Neural progenitor cell (in vitro differentiated cells): ENCODE measurements at regions not wholly inside any gene's neighbourhood (a gene's known extent, or its start where the extent isn't known, plus 50 kb on each side); places are given as distances from the start of the nearest gene placed in this dataset.

ENCODE experiments used
- EZH2 ChIP-seq: fragments of 200-600 bp; sonication (generic); IDR thresholded peaks from 2 replicates; pipeline ENCODE4 v1.6.1; 2017; ENCODE audit warnings: antibody characterized with exemption, mild to moderate bottlenecking, moderate library complexity
- TF ChIP-seq, protein P1 (sequence below): fragments of 200-600 bp; sonication (generic); IDR thresholded peaks from 2 replicates; pipeline ENCODE4 v1.5.1; 2017; ENCODE audit warnings: antibody characterized with exemption, mild to moderate bottlenecking

DNA sequence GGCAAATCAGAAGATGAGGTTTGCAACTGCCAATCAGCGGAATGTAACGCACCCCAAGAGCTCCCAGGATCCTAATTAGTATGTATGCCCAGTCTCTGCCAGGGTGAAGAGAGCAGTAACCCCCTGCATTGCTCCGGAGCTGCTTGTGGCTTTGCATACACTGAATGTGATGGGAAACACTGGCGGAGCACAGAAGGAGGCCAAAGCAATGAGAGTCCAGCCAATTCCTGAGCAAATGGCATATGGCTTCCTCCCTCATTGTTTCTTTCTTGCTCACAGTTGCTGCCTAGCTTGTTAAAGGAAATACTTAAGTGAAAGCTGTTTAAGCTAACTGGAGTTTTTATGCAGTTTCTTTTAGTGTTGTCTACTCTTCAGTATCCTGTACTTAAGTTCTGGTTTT, 343.5 kb upstream of the NT5C1B start:
- TF ChIP-seq, protein P1, sequence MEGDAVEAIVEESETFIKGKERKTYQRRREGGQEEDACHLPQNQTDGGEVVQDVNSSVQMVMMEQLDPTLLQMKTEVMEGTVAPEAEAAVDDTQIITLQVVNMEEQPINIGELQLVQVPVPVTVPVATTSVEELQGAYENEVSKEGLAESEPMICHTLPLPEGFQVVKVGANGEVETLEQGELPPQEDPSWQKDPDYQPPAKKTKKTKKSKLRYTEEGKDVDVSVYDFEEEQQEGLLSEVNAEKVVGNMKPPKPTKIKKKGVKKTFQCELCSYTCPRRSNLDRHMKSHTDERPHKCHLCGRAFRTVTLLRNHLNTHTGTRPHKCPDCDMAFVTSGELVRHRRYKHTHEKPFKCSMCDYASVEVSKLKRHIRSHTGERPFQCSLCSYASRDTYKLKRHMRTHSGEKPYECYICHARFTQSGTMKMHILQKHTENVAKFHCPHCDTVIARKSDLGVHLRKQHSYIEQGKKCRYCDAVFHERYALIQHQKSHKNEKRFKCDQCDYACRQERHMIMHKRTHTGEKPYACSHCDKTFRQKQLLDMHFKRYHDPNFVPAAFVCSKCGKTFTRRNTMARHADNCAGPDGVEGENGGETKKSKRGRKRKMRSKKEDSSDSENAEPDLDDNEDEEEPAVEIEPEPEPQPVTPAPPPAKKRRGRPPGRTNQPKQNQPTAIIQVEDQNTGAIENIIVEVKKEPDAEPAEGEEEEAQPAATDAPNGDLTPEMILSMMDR, result no peak
- no peak for TF ChIP-seq EZH2
